ENCODE measurements at regions not wholly inside any gene's neighbourhood (a gene's known extent, or its start where the extent isn't known, plus 50 kb on each side); places are given as distances from the start of the nearest gene placed in this dataset.
A peak's percentile ranks its signal among the peaks of the same experiment; 100 is the strongest.

GRCh38 chr2:223399357-223399957 lies 202.7 kb downstream of the SCG2 start:
- DNase-seq, result no peak
- no peaks in the 10 kb centered on the region for H3K9me3 ChIP-seq
- intact Hi-C loops (cut with DNase I), result no loop called here
- no peak overlapping the region for H3K4me3 ChIP-seq
- H3K4me1 ChIP-seq (ENCODE audit: insufficient read depth), result no peaks in the 10 kb centered on the region
- WGBS, 3 donors, result 8 to 17% (median 16%) methylated on average over 3 of the region's 3 CpGs
- no peaks in the 10 kb centered on the region for H3K36me3 ChIP-seq
- no peak overlapping the region for H3K27ac ChIP-seq
- TF ChIP-seq POLR2A (IDR thresholded peaks at IDR 0.05) (no peak), EP300 (IDR thresholded peaks at IDR 0.05) (no peak), CTCF (IDR thresholded peaks at IDR 0.05) (no peak)
- H3K27me3 ChIP-seq, result no peaks in the 10 kb centered on the region

GRCh38 chr2:223404616-223405015 lies 197.5 kb downstream of the SCG2 start:
- TF ChIP-seq CTCF (IDR thresholded peaks at IDR 0.05), result no peak
- no peak for TF ChIP-seq EP300 (IDR thresholded peaks at IDR 0.05)
- no peak for TF ChIP-seq POLR2A (IDR thresholded peaks at IDR 0.05)
- Histone ChIP-seq H3K36me3 (no peaks in the 10 kb centered on the region), H3K4me1 (ENCODE audit: insufficient read depth) (no peaks in the 10 kb centered on the region), H3K27ac (no peak overlapping the region), H3K4me3 (no peak overlapping the region), H3K9me3 (no peaks in the 10 kb centered on the region), H3K27me3 (no peaks in the 10 kb centered on the region)
- intact Hi-C loops (cut with DNase I), result no loop called here
- no peak for DNase-seq
- WGBS, 3 donors, result 91 to 98% (median 97%) methylated on average over 1 of the region's 1 CpG

GRCh38 chr2:223414646-223415045 lies 187.5 kb downstream of the SCG2 start:
- H3K9me3 ChIP-seq, result no peaks in the 10 kb centered on the region
- no peak for TF ChIP-seq CTCF (IDR thresholded peaks at IDR 0.05)
- no peak for TF ChIP-seq POLR2A (IDR thresholded peaks at IDR 0.05)
- no peak for TF ChIP-seq EP300 (IDR thresholded peaks at IDR 0.05)
- H3K4me1 ChIP-seq (ENCODE audit: insufficient read depth), result peaks cover 5% of the 10 kb centered on the region
- WGBS, 3 donors, result 4 to 5% (median 5%) methylated on average over 2 of the region's 2 CpGs
- DNase-seq, result peak; percentile 45 to 75 (median 57)
- H3K36me3 ChIP-seq, result no peaks in the 10 kb centered on the region
- H3K27me3 ChIP-seq, result no peaks in the 10 kb centered on the region
- no peak overlapping the region for H3K4me3 ChIP-seq
- intact Hi-C loops (cut with DNase I), result no loop called here
- peak overlapping the region in 1 of 2 donors; percentile 31 for H3K27ac ChIP-seq

- no peak for DNase-seq
- intact Hi-C loops (cut with DNase I), result no loop called here
- no peaks in the 10 kb centered on the region for H3K36me3 ChIP-seq
- 60 to 75% (median 64%) methylated on average over 1 of the region's 1 CpG for WGBS, 3 donors
- H3K4me1 ChIP-seq (ENCODE audit: insufficient read depth), result peaks cover 5% of the 10 kb centered on the region
- TF ChIP-seq EP300 (IDR thresholded peaks at IDR 0.05), result no peak
- no peak for TF ChIP-seq POLR2A (IDR thresholded peaks at IDR 0.05)
- TF ChIP-seq CTCF (IDR thresholded peaks at IDR 0.05), result no peak
- no peak overlapping the region for H3K4me3 ChIP-seq
- no peaks in the 10 kb centered on the region for H3K9me3 ChIP-seq
- no peaks in the 10 kb centered on the region for H3K27me3 ChIP-seq
- H3K27ac ChIP-seq, result peak overlapping the region in 1 of 2 donors; percentile 31
Measured at GRCh38 chr2:223415071-223415470, 187.1 kb downstream of the SCG2 start.
